ENCODE measurements at regions not wholly inside any gene's neighbourhood (a gene's known extent, or its start where the extent isn't known, plus 50 kb on each side); places are given as distances from the start of the nearest gene placed in this dataset.

- ATAC-seq (ENCODE audit: low read depth) = no peak
- H3K27ac Mint-ChIP-seq = no peak overlapping the region
- POLR2A ChIA-PET = no interaction called here
- no peaks in the 10 kb centered on the region for H3K27me3 Mint-ChIP-seq
- no peak for DNase-seq
- H3K4me1 Mint-ChIP-seq = no peaks in the 10 kb centered on the region
- intact Hi-C loops (cut with micrococcal nuclease) = no loop called here
- H3K9me3 Mint-ChIP-seq = peaks cover 3% of the 10 kb centered on the region
- CTCF ChIA-PET = no interaction called here
- TF ChIP-seq CTCF (IDR thresholded peaks at IDR 0.05) = no peak
- H3K36me3 Mint-ChIP-seq (ENCODE audit: low read depth) = no peaks in the 10 kb centered on the region
- no peak overlapping the region for H3K4me3 Mint-ChIP-seq
These were observed 58.8 kb upstream of the PTGFR start for GRCh38 chr1:78432016-78432415.

- H3K9me3 Mint-ChIP-seq = peaks cover 6% of the 10 kb centered on the region
- no peak for ATAC-seq (ENCODE audit: low read depth)
- no peaks in the 10 kb centered on the region for H3K36me3 Mint-ChIP-seq (ENCODE audit: low read depth)
- ChIA-PET CTCF (no interaction called here), POLR2A (no interaction called here)
- no peak overlapping the region for H3K27ac Mint-ChIP-seq
- TF ChIP-seq CTCF (IDR thresholded peaks at IDR 0.05) = no peak
- H3K4me1 Mint-ChIP-seq = no peaks in the 10 kb centered on the region
- intact Hi-C loops (cut with micrococcal nuclease) = no loop called here
- DNase-seq = no peak
- H3K27me3 Mint-ChIP-seq = no peaks in the 10 kb centered on the region
- no peak overlapping the region for H3K4me3 Mint-ChIP-seq
These were observed 56.4 kb upstream of the PTGFR start for GRCh38 chr1:78434351-78434750.

GRCh38 chr1:78436961-78437360 lies 53.8 kb upstream of the PTGFR start:
- H3K36me3 Mint-ChIP-seq (ENCODE audit: low read depth) = no peaks in the 10 kb centered on the region

GRCh38 chr1:78437396-78437795 lies 53.4 kb upstream of the PTGFR start:
- ChIA-PET CTCF (no interaction called here), POLR2A (no interaction called here)
- H3K9me3 Mint-ChIP-seq = peaks cover 6% of the 10 kb centered on the region
- ATAC-seq (ENCODE audit: low read depth) (no peak), DNase-seq (no peak)
- no peaks in the 10 kb centered on the region for H3K27me3 Mint-ChIP-seq
- H3K4me1 Mint-ChIP-seq = no peaks in the 10 kb centered on the region
- no peak overlapping the region for H3K27ac Mint-ChIP-seq
- no peak for TF ChIP-seq CTCF (IDR thresholded peaks at IDR 0.05)
- no peaks in the 10 kb centered on the region for H3K36me3 Mint-ChIP-seq (ENCODE audit: low read depth)
- no peak overlapping the region for H3K4me3 Mint-ChIP-seq
- intact Hi-C loops (cut with micrococcal nuclease) = no loop called here

More at GRCh38 chr1:78436961-78437360, 53.8 kb upstream of the PTGFR start:
- CTCF ChIA-PET = no interaction called here
- POLR2A ChIA-PET = no interaction called here
- TF ChIP-seq CTCF (IDR thresholded peaks at IDR 0.05) = no peak
- DNase-seq (no peak), ATAC-seq (ENCODE audit: low read depth) (no peak)
- H3K4me1 Mint-ChIP-seq = no peaks in the 10 kb centered on the region
- peaks cover 6% of the 10 kb centered on the region for H3K9me3 Mint-ChIP-seq
- H3K4me3 Mint-ChIP-seq = no peak overlapping the region
- intact Hi-C loops (cut with micrococcal nuclease) = no loop called here
- no peak overlapping the region for H3K27ac Mint-ChIP-seq
- no peaks in the 10 kb centered on the region for H3K27me3 Mint-ChIP-seq

- H3K27me3 Mint-ChIP-seq = no peaks in the 10 kb centered on the region
These were observed 52.8 kb upstream of the PTGFR start for GRCh38 chr1:78437941-78438340.

More at GRCh38 chr1:78437941-78438340, 52.8 kb upstream of the PTGFR start:
- intact Hi-C loops (cut with micrococcal nuclease) = no loop called here
- Mint-ChIP-seq H3K4me3 (no peak overlapping the region), H3K27ac (no peak overlapping the region), H3K36me3 (ENCODE audit: low read depth) (no peaks in the 10 kb centered on the region), H3K9me3 (peaks cover 6% of the 10 kb centered on the region), H3K4me1 (no peaks in the 10 kb centered on the region)
- CTCF ChIA-PET = no interaction called here
- ATAC-seq (ENCODE audit: low read depth) (no peak), DNase-seq (no peak)
- POLR2A ChIA-PET = no interaction called here
- TF ChIP-seq CTCF (IDR thresholded peaks at IDR 0.05) = no peak
